Stimulated activated naive B cell treated with anti-CD40 and anti-IgM and Interleukin-4, amounts not matched to agents 10 μg/mL and 1 μg/mL and 100 μg/mL, for 72 hours (primary cell): ENCODE measurements at regions not wholly inside any gene's neighbourhood (a gene's known extent, or its start where the extent isn't known, plus 50 kb on each side); places are given as distances from the start of the nearest gene placed in this dataset.

ENCODE experiments used
- ATAC-seq, 2 donors: fragments of 150-1000 bp; cut with Tn5 transposase; replicated peaks; 2 replicates each; pipeline ENCODE4 v1.10.0; 2021; ENCODE audit warnings: moderate library complexity in 1 of 2
- DNase-seq: peaks from one replicate; pipeline ENCODE4 v3.0.0; 2021
- H3K27ac Mint-ChIP-seq: one replicate; pipeline ENCODE4 v1.8.0; 2022; ENCODE audit warnings: mild to moderate bottlenecking, mixed read lengths
- H3K27me3 Mint-ChIP-seq, 2 donors: one replicate each; pipeline ENCODE4 v1.8.0; 2022; ENCODE audit warnings: mixed read lengths in 2 of 2
- H3K36me3 Mint-ChIP-seq, 2 donors: one replicate each; pipeline ENCODE4 v1.8.0; 2022; ENCODE audit warnings: mixed read lengths in 2 of 2, mild to moderate bottlenecking in 1 of 2
- H3K4me1 Mint-ChIP-seq, 2 donors: one replicate each; pipeline ENCODE4 v1.8.0; 2022; ENCODE audit warnings: mixed read lengths in 2 of 2, mild to moderate bottlenecking in 1 of 2
- H3K4me3 Mint-ChIP-seq, 2 donors: one replicate each; pipeline ENCODE4 v1.8.0; 2022; ENCODE audit warnings: mild to moderate bottlenecking in 2 of 2, mixed read lengths in 2 of 2, moderate library complexity in 1 of 2
- H3K9me3 Mint-ChIP-seq, 2 donors: one replicate each; pipeline ENCODE4 v1.8.0; 2022; ENCODE audit warnings: mixed read lengths in 2 of 2, mild to moderate bottlenecking in 1 of 2

GRCh38 chr2:8485736-8486135, 196.1 kb upstream of the ID2 start:
- DNase-seq (no peak), ATAC-seq (no peak)
- Mint-ChIP-seq H3K36me3 (peaks cover 7 to 12% of the 10 kb centered on the region in 2 donors), H3K9me3 (peaks cover 3 to 6% of the 10 kb centered on the region in 2 donors), H3K27me3 (peaks cover 47 to 48% of the 10 kb centered on the region in 2 donors), H3K27ac (no peak overlapping the region), H3K4me3 (no peak overlapping the region), H3K4me1 (peaks cover 62 to 81% of the 10 kb centered on the region in 2 donors)

GRCh38 chr2:8486141-8486540, 195.7 kb upstream of the ID2 start:
- no peak overlapping the region for H3K27ac Mint-ChIP-seq
- peaks cover 47 to 48% of the 10 kb centered on the region in 2 donors for H3K27me3 Mint-ChIP-seq
- H3K4me3 Mint-ChIP-seq = no peak overlapping the region
- H3K9me3 Mint-ChIP-seq = peaks cover 3 to 6% of the 10 kb centered on the region in 2 donors
- peaks cover 59 to 77% of the 10 kb centered on the region in 2 donors for H3K4me1 Mint-ChIP-seq
- ATAC-seq = no peak
- H3K36me3 Mint-ChIP-seq = peaks cover 7 to 12% of the 10 kb centered on the region in 2 donors
- DNase-seq = no peak

GRCh38 chr2:8487461-8487932, 194.4 kb upstream of the ID2 start:
- DNase-seq (no peak), ATAC-seq (peak; percentile 23 to 40)
- Mint-ChIP-seq H3K4me1 (peaks cover 46 to 63% of the 10 kb centered on the region in 2 donors), H3K4me3 (peak overlapping the region; percentile 74 to 78), H3K9me3 (peaks cover 3 to 6% of the 10 kb centered on the region in 2 donors), H3K27ac (peak overlapping the region; percentile 96), H3K27me3 (peaks cover 51 to 53% of the 10 kb centered on the region in 2 donors), H3K36me3 (peaks cover 7 to 12% of the 10 kb centered on the region in 2 donors)

GRCh38 chr2:8488001-8488738, 193.7 kb upstream of the ID2 start:
- Mint-ChIP-seq H3K4me3 (peak overlapping the region; percentile 74 to 78), H3K9me3 (peaks cover 3 to 5% of the 10 kb centered on the region in 2 donors), H3K36me3 (peaks cover 7% of the 10 kb centered on the region in 2 donors), H3K27ac (peak overlapping the region; percentile 96), H3K27me3 (peaks cover 48 to 51% of the 10 kb centered on the region in 2 donors), H3K4me1 (peaks cover 39 to 56% of the 10 kb centered on the region in 2 donors)
- ATAC-seq (peak; percentile 96 to 97), DNase-seq (peak; percentile 82)

- Mint-ChIP-seq H3K27ac (no peak overlapping the region), H3K36me3 (peaks cover 4 to 7% of the 10 kb centered on the region in 2 donors), H3K27me3 (peaks cover 52 to 55% of the 10 kb centered on the region in 2 donors), H3K9me3 (peaks cover 2 to 3% of the 10 kb centered on the region in 2 donors), H3K4me1 (peaks cover 36 to 53% of the 10 kb centered on the region in 2 donors), H3K4me3 (no peak overlapping the region)
- no peak for DNase-seq
- ATAC-seq = no peak
These were observed 192.6 kb upstream of the ID2 start for GRCh38 chr2:8489221-8489620.

GRCh38 chr2:8489751-8490150, 192.1 kb upstream of the ID2 start:
- DNase-seq (no peak), ATAC-seq (no peak)
- Mint-ChIP-seq H3K4me1 (peaks cover 36 to 49% of the 10 kb centered on the region in 2 donors), H3K9me3 (peaks cover 2 to 3% of the 10 kb centered on the region in 2 donors), H3K27me3 (peaks cover 53 to 61% of the 10 kb centered on the region in 2 donors), H3K36me3 (peaks cover 4 to 7% of the 10 kb centered on the region in 2 donors), H3K27ac (no peak overlapping the region), H3K4me3 (no peak overlapping the region)

GRCh38 chr2:8490166-8490721, 191.6 kb upstream of the ID2 start:
- Mint-ChIP-seq H3K9me3 (peaks cover 2 to 3% of the 10 kb centered on the region in 2 donors), H3K36me3 (peaks cover 4 to 7% of the 10 kb centered on the region in 2 donors), H3K27ac (no peak overlapping the region), H3K27me3 (peaks cover 54 to 66% of the 10 kb centered on the region in 2 donors), H3K4me1 (peaks cover 33 to 45% of the 10 kb centered on the region in 2 donors), H3K4me3 (no peak overlapping the region)
- DNase-seq (no peak), ATAC-seq (no peak)

- Mint-ChIP-seq H3K36me3 (peaks cover 3 to 7% of the 10 kb centered on the region in 2 donors), H3K9me3 (peaks cover 2 to 3% of the 10 kb centered on the region in 2 donors), H3K4me3 (no peak overlapping the region), H3K27me3 (peaks cover 55 to 75% of the 10 kb centered on the region in 2 donors), H3K27ac (no peak overlapping the region), H3K4me1 (peaks cover 27 to 36% of the 10 kb centered on the region in 2 donors)
- DNase-seq (no peak), ATAC-seq (no peak)
These were observed 190.4 kb upstream of the ID2 start for GRCh38 chr2:8491296-8492027.

GRCh38 chr2:8494151-8494550, 187.7 kb upstream of the ID2 start:
- Mint-ChIP-seq H3K36me3 (no peaks in the 10 kb centered on the region), H3K4me1 (peaks cover 4 to 10% of the 10 kb centered on the region in 2 donors), H3K27ac (peak overlapping the region; percentile 10), H3K9me3 (no peaks in the 10 kb centered on the region), H3K4me3 (no peak overlapping the region), H3K27me3 (peaks cover 70 to 81% of the 10 kb centered on the region in 2 donors)
- ATAC-seq (no peak), DNase-seq (no peak)

GRCh38 chr2:8494589-8494988, 187.3 kb upstream of the ID2 start:
- Mint-ChIP-seq H3K36me3 (no peaks in the 10 kb centered on the region), H3K4me3 (peak overlapping the region in 1 of 2 donors; percentile 7), H3K9me3 (no peaks in the 10 kb centered on the region), H3K27ac (peak overlapping the region; percentile 10), H3K27me3 (peaks cover 69 to 86% of the 10 kb centered on the region in 2 donors), H3K4me1 (peaks cover 3 to 7% of the 10 kb centered on the region in 2 donors)
- ATAC-seq (no peak), DNase-seq (no peak)

- no peak overlapping the region for H3K4me3 Mint-ChIP-seq
- H3K27me3 Mint-ChIP-seq = peaks cover 69 to 87% of the 10 kb centered on the region in 2 donors
- H3K9me3 Mint-ChIP-seq = no peaks in the 10 kb centered on the region
- no peak for DNase-seq
- H3K4me1 Mint-ChIP-seq = no peaks in the 10 kb centered on the region
- ATAC-seq = no peak
- H3K27ac Mint-ChIP-seq = no peak overlapping the region
- no peaks in the 10 kb centered on the region for H3K36me3 Mint-ChIP-seq
These were observed 186.5 kb upstream of the ID2 start for GRCh38 chr2:8495189-8495989.

GRCh38 chr2:8496079-8496478, 185.8 kb upstream of the ID2 start:
- Mint-ChIP-seq H3K27me3 (peaks cover 75 to 91% of the 10 kb centered on the region in 2 donors), H3K9me3 (no peaks in the 10 kb centered on the region)
- no peak for ATAC-seq

GRCh38 chr2:8496617-8497016, 185.2 kb upstream of the ID2 start:
- Mint-ChIP-seq H3K27ac (no peak overlapping the region), H3K4me1 (no peaks in the 10 kb centered on the region), H3K9me3 (no peaks in the 10 kb centered on the region), H3K4me3 (no peak overlapping the region), H3K27me3 (peaks cover 71 to 87% of the 10 kb centered on the region in 2 donors), H3K36me3 (no peaks in the 10 kb centered on the region)
- no peak for ATAC-seq
- DNase-seq = no peak

More at GRCh38 chr2:8496079-8496478, 185.8 kb upstream of the ID2 start:
- Mint-ChIP-seq H3K4me3 (no peak overlapping the region), H3K27ac (no peak overlapping the region), H3K36me3 (no peaks in the 10 kb centered on the region), H3K4me1 (no peaks in the 10 kb centered on the region)
- no peak for DNase-seq
